ENCODE measurements at regions not wholly inside any gene's neighbourhood (a gene's known extent, or its start where the extent isn't known, plus 50 kb on each side); places are given as distances from the start of the nearest gene placed in this dataset.

DNA sequence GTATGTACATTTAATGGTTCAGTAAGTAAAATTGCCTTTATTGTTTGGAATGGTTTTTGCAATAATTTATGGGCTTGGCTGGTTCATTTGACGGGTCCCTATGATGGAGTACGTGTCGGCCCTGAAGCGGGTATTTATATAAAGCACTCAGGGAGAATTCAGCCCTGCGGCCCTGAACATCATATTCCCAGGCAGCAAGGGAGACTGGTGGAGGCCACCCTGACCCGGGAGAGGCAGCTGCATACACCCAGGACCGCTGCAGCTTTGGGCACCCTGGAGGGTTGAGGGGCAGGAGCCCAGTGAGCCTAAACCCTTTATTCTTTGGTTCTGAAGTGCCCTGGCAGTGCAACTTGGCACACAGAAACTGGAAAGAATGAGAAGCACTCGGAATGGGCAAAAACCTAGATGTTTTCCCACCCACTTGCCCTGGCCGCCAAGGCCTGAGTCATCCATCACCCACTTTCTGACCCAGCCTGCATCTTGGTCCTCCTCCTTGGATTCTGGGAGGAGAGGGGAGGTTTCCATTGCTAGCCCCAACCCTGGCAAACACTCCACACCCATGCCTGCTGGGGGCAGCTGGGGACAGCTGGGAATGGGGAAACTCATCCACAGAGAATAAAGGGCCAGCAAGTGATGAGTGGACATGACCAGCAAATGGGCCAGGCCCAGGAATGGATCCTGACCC lies 162.2 kb upstream of the TNRC6C start:
- no peaks in the 10 kb centered on the region for H3K9me3 ChIP-seq (ENCODE audit: insufficient read depth in 2 of 2, low read depth in 1 of 2, low read length in 1 of 2)
- peaks cover 4 to 29% (median 27%) of the 10 kb centered on the region in 4 experiments for H3K27me3 ChIP-seq (replicated peaks in 1 of 4; ENCODE audit: control insufficient read depth in 3 of 4, extremely low read depth in 1 of 4, insufficient read depth in 3 of 4, low read length in 3 of 4)
- DNase-seq (ENCODE audit: low read depth in 1 of 2, low spot score in 2 of 2), result no peak
- no peak overlapping the region for H4K5ac ChIP-seq (ENCODE audit: insufficient read length, low read depth, low read length)
- H2BK20ac ChIP-seq (ENCODE audit: low read length), result no peak overlapping the region
- no peaks in the 10 kb centered on the region for H3K79me1 ChIP-seq (ENCODE audit: low read depth, low read length)
- H3K4ac ChIP-seq (replicated peaks; ENCODE audit: insufficient read length, low read depth, low read length), result no peak overlapping the region
- no peak overlapping the region for H2BK15ac ChIP-seq (ENCODE audit: low read length)
- H3K56ac ChIP-seq (replicated peaks; ENCODE audit: insufficient read length, low read depth, low read length), result no peak overlapping the region
- WGBS, 2 experiments (ENCODE audit: extremely low coverage in 1 of 2, insufficient coverage in 1 of 2, insufficient read length in 1 of 2, insufficient replicate concordance in 2 of 2, low coverage in 1 of 2, low lambda C conversion rate in 2 of 2, missing lambda C conversion rate in 1 of 2), result 89% methylated on average over 9 of the region's 9 CpGs; no CpG with 5 or more reads in 1 of the 2 experiments
- H2BK120ac ChIP-seq (replicated peaks; ENCODE audit: low read depth, low read length), result no peak overlapping the region
- no peaks in the 10 kb centered on the region for H3K23me2 ChIP-seq (ENCODE audit: low read depth, low read length)
- H3K4me3 ChIP-seq (ENCODE audit: extremely low read depth in 1 of 4, insufficient read depth in 2 of 4, low read depth in 3 of 4, low read length in 4 of 4), result no peak overlapping the region
- no peaks in the 10 kb centered on the region; a peak in 2 of 7 replicates for H3K4me1 ChIP-seq (replicated peaks in 1 of 4; ENCODE audit: control insufficient read depth in 3 of 4, insufficient read depth in 4 of 4, low read length in 3 of 4)
- H2AK5ac ChIP-seq (ENCODE audit: low read depth, low read length), result no peak overlapping the region
- H2BK5ac ChIP-seq (ENCODE audit: low read depth, low read length), result no peak overlapping the region
- no peak overlapping the region for H4K8ac ChIP-seq (ENCODE audit: extremely low read depth, insufficient read depth, low read length)
- POLR2A ChIA-PET (ENCODE audit: partially characterized antibody), result interaction anchor here (0.7 to 1.7 kb wide), 2 partner anchors 10 to 471 kb away, joined by 3 read pairs; no protein-coding TSS in a partner anchor
- H4K20me1 ChIP-seq (replicated peaks in 1 of 2; ENCODE audit: control insufficient read depth in 1 of 2, insufficient read depth in 2 of 2, low read length in 2 of 2), result no peaks in the 10 kb centered on the region
- H3K27ac ChIP-seq (ENCODE audit: low read depth, low read length), result no peak overlapping the region
- H4K91ac ChIP-seq (replicated peaks; ENCODE audit: insufficient read length, low read length), result no peak overlapping the region
- H3K14ac ChIP-seq (ENCODE audit: insufficient read length), result no peak overlapping the region
- H3K4me2 ChIP-seq (ENCODE audit: insufficient read depth in 1 of 2, low read depth in 2 of 2, low read length in 2 of 2), result no peak overlapping the region
- H3K9ac ChIP-seq (replicated peaks in 1 of 4; ENCODE audit: extremely low read depth in 1 of 4, low read depth in 3 of 4, low read length in 3 of 4), result no peak overlapping the region
- CTCF ChIA-PET (ENCODE audit: partially characterized antibody), result no interaction called here
- no peak overlapping the region; the same call in 1 of the 2 replicates for H3K18ac ChIP-seq (ENCODE audit: extremely low read depth, low read length)
- H2AFZ ChIP-seq (ENCODE audit: low read length), result no peak overlapping the region
- FAIRE-seq, result no peak
- no peaks in the 10 kb centered on the region for H3K36me3 ChIP-seq (ENCODE audit: control insufficient read depth in 2 of 4, insufficient read depth in 4 of 4, low read length in 3 of 4)
- H3K23ac ChIP-seq (ENCODE audit: insufficient read length), result no peak overlapping the region
- H3K79me2 ChIP-seq (ENCODE audit: control insufficient read depth in 1 of 2, insufficient read depth in 2 of 2, low read length in 2 of 2), result no peaks in the 10 kb centered on the region
- no peak overlapping the region for H2BK12ac ChIP-seq (ENCODE audit: low read depth, low read length)
- no peak for TF ChIP-seq RBBP5 (IDR thresholded peaks at IDR 0.05; ENCODE audit: borderline replicate concordance, low read depth, low read length)
- TF ChIP-seq, protein P1, sequence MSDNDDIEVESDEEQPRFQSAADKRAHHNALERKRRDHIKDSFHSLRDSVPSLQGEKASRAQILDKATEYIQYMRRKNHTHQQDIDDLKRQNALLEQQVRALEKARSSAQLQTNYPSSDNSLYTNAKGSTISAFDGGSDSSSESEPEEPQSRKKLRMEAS (IDR thresholded peaks at IDR 0.05), result no peak
- no peak for TF ChIP-seq SIX5 (IDR thresholded peaks at IDR 0.05; ENCODE audit: low read depth, low read length)
- TF ChIP-seq POLR2A (IDR thresholded peaks at IDR 0.05; ENCODE audit: control extremely low read depth in 1 of 2, low read depth in 2 of 2, low read length in 2 of 2), result no peak
- TF ChIP-seq MAFK (IDR thresholded peaks at IDR 0.05; ENCODE audit: low read depth, low read length), result no peak
- TF ChIP-seq RXRA (IDR thresholded peaks at IDR 0.05; ENCODE audit: insufficient read depth, low read depth, low read length), result no peak
- TF ChIP-seq NRF1 (IDR thresholded peaks at IDR 0.05; ENCODE audit: low read depth, low read length), result no peak
- no peak for TF ChIP-seq CHD2 (IDR thresholded peaks at IDR 0.05; ENCODE audit: low read length)
- no peak for TF ChIP-seq CBX8 (IDR thresholded peaks at IDR 0.05; ENCODE audit: borderline replicate concordance, low read depth, low read length)
- TF ChIP-seq EZH2 (IDR thresholded peaks at IDR 0.05; ENCODE audit: low read depth, low read length, severe bottlenecking), result no peak
- TF ChIP-seq EP300 (IDR thresholded peaks at IDR 0.05; ENCODE audit: borderline replicate concordance in 1 of 2, low read depth in 2 of 2, low read length in 2 of 2), result no peak
- no peak for TF ChIP-seq POU5F1 (IDR thresholded peaks at IDR 0.05; ENCODE audit: low read depth, low read length)
- TF ChIP-seq HDAC6 (IDR thresholded peaks at IDR 0.05; ENCODE audit: low read depth, low read length), result no peak
- no peak for TF ChIP-seq SAP30 (IDR thresholded peaks at IDR 0.05; ENCODE audit: insufficient read depth, insufficient replicate concordance, low read length)
